Activated CD4-positive, CD25-positive, alpha-beta regulatory T cell treated with anti-CD3 and anti-CD28 coated beads, Interleukin-2, amount 50 U/mL, for 24 hours (primary cell): ENCODE measurements at regions not wholly inside any gene's neighbourhood (a gene's known extent, or its start where the extent isn't known, plus 50 kb on each side); places are given as distances from the start of the nearest gene placed in this dataset.
"Not testable (repeated sequence)": the region's sequence is repeated elsewhere in the genome, so short reads cannot be mapped to it uniquely, and the experiment has no call there.

Experiments
- ATAC-seq, 2 donors: fragments of 150-1000 bp; cut with Tn5 transposase; one replicate each; pipeline ENCODE4 v1.10.0; 2021; ENCODE audit warnings: mild to moderate bottlenecking in 1 of 2, moderate library complexity in 1 of 2

- ATAC-seq: no peak
Observed at GRCh38 chr5:74497706-74498105, 142.8 kb downstream of the ENC1 start.

GRCh38 chr5:74493411-74493810, 147.1 kb downstream of the ENC1 start:
- no peak for ATAC-seq

GRCh38 chr5:74492230-74492629, 148.3 kb downstream of the ENC1 start:
- ATAC-seq: no peak

GRCh38 chr5:74491586-74491985, 148.9 kb downstream of the ENC1 start:
- no peak for ATAC-seq

- ATAC-seq: peak; percentile 25 to 66
Observed at GRCh38 chr5:74490814-74491213, 149.7 kb downstream of the ENC1 start.

GRCh38 chr5:74482990-74483389, 157.5 kb downstream of the ENC1 start:
- ATAC-seq: no peak

- ATAC-seq: no peak
Observed at GRCh38 chr5:74482523-74482922, 158.0 kb downstream of the ENC1 start.

GRCh38 chr5:74481357-74481756, 159.2 kb downstream of the ENC1 start:
- ATAC-seq: not testable (repeated sequence)

- no peak for ATAC-seq
Observed at GRCh38 chr5:74480201-74480600, 160.3 kb downstream of the ENC1 start.

GRCh38 chr5:74478328-74478727, 162.2 kb downstream of the ENC1 start:
- no peak for ATAC-seq

- no peak for ATAC-seq
Observed at GRCh38 chr5:74477761-74478160, 162.8 kb downstream of the ENC1 start.

- no peak for ATAC-seq
Observed at GRCh38 chr5:74476819-74477453, 163.6 kb downstream of the ENC1 start.

GRCh38 chr5:74476046-74476818, 164.3 kb downstream of the ENC1 start:
- ATAC-seq: peak in 1 of 2 donors; percentile 24

- no peak for ATAC-seq
Observed at GRCh38 chr5:74471875-74472274, 168.7 kb downstream of the ENC1 start.

GRCh38 chr5:74469234-74469994, 171.1 kb downstream of the ENC1 start:
- ATAC-seq: no peak

GRCh38 chr5:74468421-74468820, 172.1 kb downstream of the ENC1 start:
- ATAC-seq: no peak

- no peak for ATAC-seq
Observed at GRCh38 chr5:74465724-74466123, 174.8 kb downstream of the ENC1 start.

- no peak for ATAC-seq
Observed at GRCh38 chr5:74464512-74465209, 175.9 kb downstream of the ENC1 start.

- ATAC-seq: no peak
Observed at GRCh38 chr5:74462356-74462755, 178.2 kb downstream of the ENC1 start.

GRCh38 chr5:74461251-74461650, 179.3 kb downstream of the ENC1 start:
- ATAC-seq: no peak

- no peak for ATAC-seq
Observed at GRCh38 chr5:74460694-74461093, 179.8 kb downstream of the ENC1 start.

GRCh38 chr5:74459984-74460383, 180.5 kb downstream of the ENC1 start:
- no peak for ATAC-seq

- ATAC-seq: no peak
Observed at GRCh38 chr5:74457876-74458275, 182.7 kb downstream of the ENC1 start.
